K562 (cell line): ENCODE measurements at regions not wholly inside any gene's neighbourhood (a gene's known extent, or its start where the extent isn't known, plus 50 kb on each side); places are given as distances from the start of the nearest gene placed in this dataset.

Source experiments
- ATAC-seq: fragments of 200-7000 bp; cut with Tn5 transposase; 3 replicates; pipeline ENCODE4 v1.9.1; 2020; ENCODE audit warnings: moderate library complexity
- BruUV-seq: library from RNA; stranded (reverse); fragments of 400-500 nt; replicated peaks from 2 replicates; lab custom pipeline; 2021; lab: Mats Ljungman, UMichigan
- CTCF ChIA-PET: fragments of 300-600 bp; formaldehyde crosslinking; extraction: SDS; loops from one replicate; lab custom pipeline; 2021; ENCODE audit warnings: low intra/inter-chr PET ratio; lab: Yijun Ruan, JAX
- POLR2A ChIA-PET: fragments of 300-600, 350-650 bp; sonication (Branson Sonifier 250); formaldehyde crosslinking; extraction: SDS; loops from one replicate; lab custom pipeline; 2021; ENCODE audit warnings: antibody characterized with exemption, inconsistent platforms; lab: Yijun Ruan, JAX
- DNase-seq, 4 experiments: peaks; one replicate each; pipeline versions ENCODE4 v3.0.0 to v3.0.0-alpha.2; 2011 to 2018; ENCODE audit warnings: low spot score in 3 of 4, mixed read lengths in 3 of 4; ENCODE audit errors: extremely low read depth in 1 of 4
- FAIRE-seq: peaks from 2 replicates; lab custom pipeline; 2011; peaks lifted over from hg19 to GRCh38; lab: Jason Lieb, UNC
- H2AFZ ChIP-seq: 2 replicates; pipeline ENCODE4 v1.6.0; 2011; ENCODE audit warnings: low read depth, low read length, control low read depth, inconsistent platforms
- H3K27ac ChIP-seq: fragments of 200-600 bp; 3 replicates; pipeline ENCODE4 v1.8.0; 2011; ENCODE audit warnings: low read depth, mild to moderate bottlenecking, control low read depth, inconsistent platforms, low read length, moderate library complexity, mixed read lengths; ENCODE audit errors: extremely low read depth
- H3K27me3 ChIP-seq, 2 experiments: fragments of 300-600 bp in 1 of 2; 2 replicates in 1 of 2; 3 replicates in 1 of 2; pipeline versions ENCODE4 v1.6.0 to v1.8.0; 2011; ENCODE audit warnings: inconsistent platforms in 2 of 2, low read length in 2 of 2, mild to moderate bottlenecking in 1 of 2, mixed read lengths in 1 of 2, moderate library complexity in 1 of 2; ENCODE audit not compliant: control insufficient read depth in 2 of 2, insufficient read depth in 2 of 2
- H3K36me3 ChIP-seq: fragments of 300-600 bp; 3 replicates; pipeline ENCODE4 v1.8.0; 2011; ENCODE audit warnings: mild to moderate bottlenecking, low read length, inconsistent platforms; ENCODE audit not compliant: control insufficient read depth, insufficient read depth
- H3K4me1 ChIP-seq, 2 experiments: fragments of 200-600 bp in 1 of 2; replicated peaks in 1 of 2; 2 replicates in 1 of 2; 3 replicates in 1 of 2; pipeline versions ENCODE4 v1.5.1 to v1.8.0; 2011; ENCODE audit warnings: inconsistent platforms in 2 of 2, low read length in 2 of 2, mild to moderate bottlenecking in 1 of 2, mixed read lengths in 1 of 2, moderate library complexity in 1 of 2; ENCODE audit not compliant: control insufficient read depth in 2 of 2, insufficient read depth in 2 of 2
- H3K4me2 ChIP-seq: 2 replicates; pipeline ENCODE4 v1.6.1; 2011; ENCODE audit warnings: low read length, control low read depth, inconsistent platforms, mixed read lengths; ENCODE audit not compliant: insufficient read depth
- H3K4me3 ChIP-seq: fragments of 200-600 bp; sonication (generic), shearing (Covaris generic); 2 replicates; pipeline ENCODE4 v1.5.1; 2016; ENCODE audit warnings: control low read depth, inconsistent platforms
- H3K79me2 ChIP-seq: fragments of 200-600 bp; 3 replicates; pipeline ENCODE4 v1.8.0; 2011; ENCODE audit warnings: low read length, inconsistent platforms; ENCODE audit not compliant: control insufficient read depth, insufficient read depth
- H3K9ac ChIP-seq, 2 experiments: 2 replicates each; pipeline versions ENCODE4 v1.6.0 to v1.6.1; 2011; ENCODE audit warnings: low read depth in 2 of 2, low read length in 2 of 2, control low read depth in 1 of 2, inconsistent platforms in 1 of 2, mild to moderate bottlenecking in 1 of 2, mixed read lengths in 1 of 2; ENCODE audit not compliant: insufficient read depth in 1 of 2
- H3K9me1 ChIP-seq: one replicate; pipeline ENCODE4 v1.6.0; 2011; ENCODE audit warnings: inconsistent platforms, mild to moderate bottlenecking, low read length, moderate library complexity; ENCODE audit not compliant: control insufficient read depth, insufficient read depth
- H3K9me3 ChIP-seq: replicated peaks from 2 replicates; pipeline ENCODE4 v1.5.1; 2011; ENCODE audit warnings: low read depth, low read length, inconsistent platforms; ENCODE audit not compliant: control insufficient read depth, insufficient read depth
- H4K20me1 ChIP-seq: replicated peaks from 2 replicates; pipeline ENCODE4 v1.6.1; 2011; ENCODE audit warnings: low read length, inconsistent platforms, mixed read lengths; ENCODE audit not compliant: control insufficient read depth, insufficient read depth
- CEBPG ChIP-seq, 3 experiments: fragments of 200-800 bp in 1 of 3; sonication (Bioruptor generic) in 1 of 3; sonication (generic) in 1 of 3; formaldehyde crosslinking in 1 of 3; IDR thresholded peaks in 2 of 3; conservative IDR thresholded peaks in 1 of 3; 2 replicates each; pipeline versions ENCODE4 v1.6.1 to v1.8.0; 2016 to 2022; ENCODE audit warnings: missing compliant biosample characterization in 2 of 3, missing genetic modification characterization in 2 of 3, mild to moderate bottlenecking in 1 of 3, missing genetic modification reagents in 1 of 3
- PYGO2 ChIP-seq: fragments of 450-650 bp; IDR thresholded peaks from 2 replicates; pipeline ENCODE4 v1.6.1; 2016; ENCODE audit warnings: mild to moderate bottlenecking, missing genetic modification characterization, moderate library complexity, missing compliant biosample characterization
- TFAM ChIP-seq: fragments of 250-450 bp; sonication (Bioruptor Pico); conservative IDR thresholded peaks from 2 replicates; pipeline ENCODE4 v1.5.0; 2021; ENCODE audit warnings: mild to moderate bottlenecking, moderate library complexity
- ZNF384 ChIP-seq: IDR thresholded peaks from 2 replicates; pipeline ENCODE4 v1.6.1; 2012; ENCODE audit warnings: low read depth, low read length, improper control_type of control experiment
- WGBS: fragments of 100-300 bp; shearing (Covaris generic); methylation state at CpG from one replicate; pipeline ENCODE4 v1.1.6; 2016; ENCODE audit warnings: low coverage, mixed read lengths; ENCODE audit not compliant: insufficient coverage; ENCODE audit errors: missing lambda C conversion rate; 5-methylcytosine and 5-hydroxymethylcytosine counted together
- in situ Hi-C: fragments of 300-500 bp; cut with MboI; formaldehyde crosslinking; loops from 4 replicates; pipeline ENCODE4 v1.15.0; 2018; ENCODE audit warnings: inconsistent platforms, mixed read lengths
- intact Hi-C: fragments of 100-400 bp; cut with micrococcal nuclease; formaldehyde crosslinking; loops from 2 replicates; pipeline ENCODE4 v1.14.2; 2022
- TF ChIP-seq, protein P1 (sequence below): fragments of 450-650 bp; formaldehyde crosslinking; IDR thresholded peaks from 2 replicates; pipeline ENCODE4 v1.4.0; 2020; ENCODE audit warnings: mild to moderate bottlenecking, mixed read lengths

DNA sequence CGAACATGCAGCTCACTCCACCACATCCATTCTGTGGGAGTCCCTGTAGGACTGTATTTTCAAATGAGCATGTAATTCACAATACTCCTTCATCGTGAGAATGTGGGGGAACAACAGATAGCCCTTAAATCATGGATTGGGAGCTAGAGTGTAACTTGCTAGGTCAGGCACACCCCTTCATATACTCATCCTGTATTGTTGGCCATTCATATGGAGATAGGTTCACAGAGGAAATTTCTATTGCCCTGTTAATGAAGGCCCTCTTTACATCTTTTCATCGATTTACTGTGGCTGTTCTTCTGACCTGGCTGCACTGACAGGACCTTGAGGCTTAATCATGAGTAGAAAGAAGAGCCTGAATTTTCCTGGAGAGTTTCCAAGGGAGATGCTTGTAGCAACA lies 193.8 kb upstream of the DPP10 start:
- Histone ChIP-seq H4K20me1 (no peaks in the 10 kb centered on the region), H3K79me2 (no peaks in the 10 kb centered on the region), H3K27ac (no peak overlapping the region), H3K4me1 (no peaks in the 10 kb centered on the region), H3K4me3 (no peak overlapping the region), H3K9ac (no peak overlapping the region), H3K9me1 (no peaks in the 10 kb centered on the region), H3K9me3 (no peaks in the 10 kb centered on the region), H3K27me3 (no peaks in the 10 kb centered on the region), H2AFZ (no peak overlapping the region), H3K4me2 (no peak overlapping the region), H3K36me3 (no peaks in the 10 kb centered on the region)
- ChIA-PET CTCF (no interaction called here), POLR2A (interaction anchor here (0.6 kb wide), 1 partner anchor 519 kb away, joined by 3 read pairs; no protein-coding TSS in a partner anchor)
- BruUV-seq: no TSS peak
- 3% methylated on average over 3 of the region's 3 CpGs for WGBS
- FAIRE-seq: no peak
- no peak for TF ChIP-seq PYGO2 (tag)
- TF ChIP-seq, protein P1, sequence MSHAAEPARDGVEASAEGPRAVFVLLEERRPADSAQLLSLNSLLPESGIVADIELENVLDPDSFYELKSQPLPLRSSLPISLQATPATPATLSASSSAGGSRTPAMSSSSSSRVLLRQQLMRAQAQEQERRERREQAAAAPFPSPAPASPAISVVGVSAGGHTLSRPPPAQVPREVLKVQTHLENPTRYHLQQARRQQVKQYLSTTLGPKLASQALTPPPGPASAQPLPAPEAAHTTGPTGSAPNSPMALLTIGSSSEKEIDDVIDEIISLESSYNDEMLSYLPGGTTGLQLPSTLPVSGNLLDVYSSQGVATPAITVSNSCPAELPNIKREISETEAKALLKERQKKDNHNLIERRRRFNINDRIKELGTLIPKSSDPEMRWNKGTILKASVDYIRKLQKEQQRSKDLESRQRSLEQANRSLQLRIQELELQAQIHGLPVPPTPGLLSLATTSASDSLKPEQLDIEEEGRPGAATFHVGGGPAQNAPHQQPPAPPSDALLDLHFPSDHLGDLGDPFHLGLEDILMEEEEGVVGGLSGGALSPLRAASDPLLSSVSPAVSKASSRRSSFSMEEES: no peak
- TF ChIP-seq ZNF384: no peak
- ATAC-seq: no peak
- in situ Hi-C loops: no loop called here
- no peak for DNase-seq
- intact Hi-C loops: no loop called here

DNA sequence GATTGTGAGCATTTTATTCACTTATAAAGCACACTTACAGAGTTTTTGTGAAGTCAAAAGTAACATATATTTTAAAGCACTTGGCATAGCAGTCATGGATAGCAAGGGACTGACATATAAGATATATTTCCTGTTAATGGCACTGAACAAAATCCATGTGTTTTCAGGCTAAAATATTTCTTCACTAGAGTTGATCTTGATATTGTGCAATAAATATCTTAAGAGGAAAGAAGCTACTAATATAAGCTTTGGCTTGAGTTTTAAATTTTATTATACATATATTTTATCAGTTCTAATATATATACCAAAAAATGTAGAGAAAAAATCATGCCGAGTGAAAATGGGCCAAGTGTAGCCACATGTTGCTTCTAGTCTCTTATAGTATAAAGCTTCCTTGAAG lies 189.7 kb upstream of the DPP10 start:
- ATAC-seq: no peak
- H3K9me3 ChIP-seq: no peaks in the 10 kb centered on the region
- H4K20me1 ChIP-seq: no peaks in the 10 kb centered on the region
- in situ Hi-C loops: no loop called here
- TF ChIP-seq CEBPG (CRISPR knock-in tag; IDR thresholded peaks at IDR 0.05) (no peak), CEBPG (tag; conservative IDR thresholded peaks at IDR 0.05 in 1 of 2, IDR thresholded peaks at IDR 0.05 in 1 of 2) (peak in 1 of 2 experiments; percentile 72; a peak in 1 of 4 replicates), TFAM (CRISPR knock-in tag) (no peak)
- TF ChIP-seq, all 486 proteins: peak for 1
- H3K79me2 ChIP-seq: no peaks in the 10 kb centered on the region
- H2AFZ ChIP-seq: no peak overlapping the region
- no peak for FAIRE-seq
- H3K4me2 ChIP-seq: no peak overlapping the region
- ChIA-PET POLR2A (no interaction called here), CTCF (no interaction called here)
- no peaks in the 10 kb centered on the region for H3K4me1 ChIP-seq
- no peaks in the 10 kb centered on the region for H3K9me1 ChIP-seq
- no peak overlapping the region for H3K27ac ChIP-seq
- DNase-seq: no peak
- H3K36me3 ChIP-seq: no peaks in the 10 kb centered on the region
- H3K4me3 ChIP-seq: no peak overlapping the region
- H3K27me3 ChIP-seq: no peaks in the 10 kb centered on the region
- no peak overlapping the region for H3K9ac ChIP-seq
- 0% methylated on average over 1 of the region's 1 CpG for WGBS
- intact Hi-C loops: no loop called here
- BruUV-seq: no TSS peak
